WTC11 (cell line): ENCODE measurements at regions not wholly inside any gene's neighbourhood (a gene's known extent, or its start where the extent isn't known, plus 50 kb on each side); places are given as distances from the start of the nearest gene placed in this dataset.
"Not testable (repeated sequence)": the region's sequence is repeated elsewhere in the genome, so short reads cannot be mapped to it uniquely, and the experiment has no call there.

Source experiments
- ATAC-seq: fragments of 200-7000 bp; cut with Tn5 transposase; 2 replicates; pipeline ENCODE4 v1.10.0; 2021; ENCODE audit warnings: mild to moderate bottlenecking, moderate library complexity
- CTCF ChIA-PET: fragments of 300-600 bp; sonication (Branson Sonifier 250); formaldehyde crosslinking; loops from one replicate; lab custom pipeline; 2021; ENCODE audit warnings: antibody characterized with exemption; lab: Charles Lee
- POLR2A ChIA-PET: fragments of 350-600 bp; sonication (Branson Sonifier 250); formaldehyde crosslinking; loops from one replicate; lab custom pipeline; 2021; ENCODE audit warnings: antibody characterized with exemption; lab: Charles Lee
- DNase-seq: peaks from one replicate; pipeline ENCODE4 v3.0.0; 2021; ENCODE audit warnings: low spot score
- H3K27ac Mint-ChIP-seq: 2 replicates; pipeline ENCODE4 v1.8.0; 2021; ENCODE audit warnings: mixed read lengths
- H3K27me3 Mint-ChIP-seq: 2 replicates; pipeline ENCODE4 v1.8.0; 2021; ENCODE audit warnings: low read depth, mild to moderate bottlenecking, moderate library complexity, mixed read lengths
- H3K36me3 Mint-ChIP-seq: 2 replicates; pipeline ENCODE4 v1.8.0; 2021; ENCODE audit warnings: mixed read lengths
- H3K4me1 Mint-ChIP-seq: 2 replicates; pipeline ENCODE4 v1.8.0; 2022; ENCODE audit warnings: mixed read lengths
- H3K4me3 Mint-ChIP-seq: 2 replicates; pipeline ENCODE4 v1.8.0; 2021; ENCODE audit warnings: mild to moderate bottlenecking, moderate library complexity, mixed read lengths
- H3K9me3 Mint-ChIP-seq: 2 replicates; pipeline ENCODE4 v1.8.0; 2021; ENCODE audit warnings: mixed read lengths
- CBFB ChIP-seq: sonication (generic); formaldehyde crosslinking; IDR thresholded peaks from 2 replicates; pipeline ENCODE4 v1.8.1; 2022; ENCODE audit warnings: mild to moderate bottlenecking, low read depth, missing genetic modification reagents
- CREM ChIP-seq: sonication (generic); formaldehyde crosslinking; IDR thresholded peaks from 2 replicates; pipeline ENCODE4 v1.8.1; 2022; ENCODE audit warnings: mild to moderate bottlenecking, missing genetic modification reagents, moderate library complexity
- GABPB1 ChIP-seq: sonication (generic); formaldehyde crosslinking; IDR thresholded peaks from 2 replicates; pipeline ENCODE4 v1.8.1; 2023; ENCODE audit warnings: mild to moderate bottlenecking, missing genetic modification reagents
- MXD4 ChIP-seq: fragments of 250-450 bp; sonication (Bioruptor Pico); IDR thresholded peaks from 2 replicates; pipeline ENCODE4 v1.8.0; 2021; ENCODE audit warnings: mild to moderate bottlenecking, moderate library complexity, borderline replicate concordance
- NFATC4 ChIP-seq: fragments of 250-450 bp; sonication (Bioruptor Pico); IDR thresholded peaks from 2 replicates; pipeline ENCODE4 v1.9.0; 2021; ENCODE audit warnings: mild to moderate bottlenecking
- TEAD1 ChIP-seq: sonication (generic); formaldehyde crosslinking; IDR thresholded peaks from 2 replicates; pipeline ENCODE4 v1.8.0; 2022; ENCODE audit warnings: mild to moderate bottlenecking, missing genetic modification reagents
- ZNF121 ChIP-seq: sonication (generic); formaldehyde crosslinking; IDR thresholded peaks from 2 replicates; pipeline ENCODE4 v1.8.0; 2023; ENCODE audit warnings: missing genetic modification reagents
- ZNF416 ChIP-seq: fragments of 250-450 bp; sonication (Bioruptor Pico); IDR thresholded peaks from 2 replicates; pipeline ENCODE4 v1.9.0; 2021; ENCODE audit warnings: mild to moderate bottlenecking, inconsistent platforms
- TF ChIP-seq, protein P1 (sequence below): sonication (generic); formaldehyde crosslinking; IDR thresholded peaks from 2 replicates; pipeline ENCODE4 v1.8.1; 2022; ENCODE audit warnings: low read depth, missing genetic modification reagents, borderline replicate concordance
- TF ChIP-seq, protein P2 (sequence below): sonication (generic); formaldehyde crosslinking; IDR thresholded peaks from 2 replicates; pipeline ENCODE4 v1.8.1; 2023; ENCODE audit warnings: mild to moderate bottlenecking, missing genetic modification reagents, moderate library complexity
- TF ChIP-seq, protein P3 (sequence below): sonication (generic); formaldehyde crosslinking; IDR thresholded peaks from 2 replicates; pipeline ENCODE4 v1.8.0; 2023; ENCODE audit warnings: missing genetic modification reagents
- TF ChIP-seq, protein P4 (sequence below): sonication (generic); formaldehyde crosslinking; IDR thresholded peaks from 2 replicates; pipeline ENCODE4 v1.8.0; 2022; ENCODE audit warnings: missing genetic modification reagents
- TF ChIP-seq, protein P5 (sequence below): sonication (generic); formaldehyde crosslinking; IDR thresholded peaks from 2 replicates; pipeline ENCODE4 v1.8.0; 2022; ENCODE audit warnings: mild to moderate bottlenecking, missing genetic modification reagents
- TF ChIP-seq, protein P6 (sequence below): fragments of 250-450 bp; sonication (Bioruptor Pico); IDR thresholded peaks from 2 replicates; pipeline ENCODE4 v1.9.0; 2021; ENCODE audit warnings: moderate library complexity, mild to moderate bottlenecking, inconsistent platforms, borderline replicate concordance
- TF ChIP-seq, protein P7 (sequence below): sonication (generic); formaldehyde crosslinking; IDR thresholded peaks from 2 replicates; pipeline ENCODE4 v1.8.1; 2022; ENCODE audit warnings: missing genetic modification reagents, borderline replicate concordance
- TF ChIP-seq, protein P8 (sequence below): sonication (generic); formaldehyde crosslinking; IDR thresholded peaks from 2 replicates; pipeline ENCODE4 v1.8.1; 2022; ENCODE audit warnings: mild to moderate bottlenecking, moderate library complexity, missing genetic modification reagents

DNA sequence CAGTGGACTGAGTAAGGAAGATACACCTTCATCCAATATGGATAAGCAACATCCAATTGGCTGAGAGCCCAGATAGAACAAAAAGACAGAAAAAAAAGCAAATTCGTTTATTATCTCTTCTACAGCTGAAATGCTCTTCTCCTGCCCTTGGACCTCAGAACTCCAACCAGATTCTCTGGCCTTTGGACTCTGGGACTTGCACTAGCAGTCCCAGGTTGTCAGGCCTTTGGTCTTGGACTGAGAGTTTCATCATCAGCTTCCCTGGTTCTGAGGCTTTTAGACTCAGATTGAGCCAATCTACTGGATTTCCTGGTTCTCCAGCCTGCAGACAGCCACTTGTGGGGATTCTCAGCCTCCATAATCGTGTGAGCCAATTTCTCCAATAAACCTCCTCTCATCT, 926.8 kb downstream of the PLA2G4A start:
- POLR2A ChIA-PET = no interaction called here
- H3K9me3 Mint-ChIP-seq = peaks cover 12% of the 10 kb centered on the region
- no peak overlapping the region for H3K27ac Mint-ChIP-seq
- no peak for DNase-seq
- H3K27me3 Mint-ChIP-seq = no peaks in the 10 kb centered on the region
- H3K4me1 Mint-ChIP-seq = peaks cover 21% of the 10 kb centered on the region
- CTCF ChIA-PET = no interaction called here
- no peak overlapping the region for H3K4me3 Mint-ChIP-seq
- TF ChIP-seq GABPB1 (CRISPR knock-in tag) = no peak
- no peak for TF ChIP-seq CREM (CRISPR knock-in tag)
- TF ChIP-seq, protein P1, sequence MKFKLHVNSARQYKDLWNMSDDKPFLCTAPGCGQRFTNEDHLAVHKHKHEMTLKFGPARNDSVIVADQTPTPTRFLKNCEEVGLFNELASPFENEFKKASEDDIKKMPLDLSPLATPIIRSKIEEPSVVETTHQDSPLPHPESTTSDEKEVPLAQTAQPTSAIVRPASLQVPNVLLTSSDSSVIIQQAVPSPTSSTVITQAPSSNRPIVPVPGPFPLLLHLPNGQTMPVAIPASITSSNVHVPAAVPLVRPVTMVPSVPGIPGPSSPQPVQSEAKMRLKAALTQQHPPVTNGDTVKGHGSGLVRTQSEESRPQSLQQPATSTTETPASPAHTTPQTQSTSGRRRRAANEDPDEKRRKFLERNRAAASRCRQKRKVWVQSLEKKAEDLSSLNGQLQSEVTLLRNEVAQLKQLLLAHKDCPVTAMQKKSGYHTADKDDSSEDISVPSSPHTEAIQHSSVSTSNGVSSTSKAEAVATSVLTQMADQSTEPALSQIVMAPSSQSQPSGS (CRISPR knock-in tag) = no peak
- no peak for TF ChIP-seq MXD4 (CRISPR knock-in tag)
- TF ChIP-seq, protein P2, sequence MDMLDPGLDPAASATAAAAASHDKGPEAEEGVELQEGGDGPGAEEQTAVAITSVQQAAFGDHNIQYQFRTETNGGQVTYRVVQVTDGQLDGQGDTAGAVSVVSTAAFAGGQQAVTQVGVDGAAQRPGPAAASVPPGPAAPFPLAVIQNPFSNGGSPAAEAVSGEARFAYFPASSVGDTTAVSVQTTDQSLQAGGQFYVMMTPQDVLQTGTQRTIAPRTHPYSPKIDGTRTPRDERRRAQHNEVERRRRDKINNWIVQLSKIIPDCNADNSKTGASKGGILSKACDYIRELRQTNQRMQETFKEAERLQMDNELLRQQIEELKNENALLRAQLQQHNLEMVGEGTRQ = no peak
- TF ChIP-seq, protein P3, sequence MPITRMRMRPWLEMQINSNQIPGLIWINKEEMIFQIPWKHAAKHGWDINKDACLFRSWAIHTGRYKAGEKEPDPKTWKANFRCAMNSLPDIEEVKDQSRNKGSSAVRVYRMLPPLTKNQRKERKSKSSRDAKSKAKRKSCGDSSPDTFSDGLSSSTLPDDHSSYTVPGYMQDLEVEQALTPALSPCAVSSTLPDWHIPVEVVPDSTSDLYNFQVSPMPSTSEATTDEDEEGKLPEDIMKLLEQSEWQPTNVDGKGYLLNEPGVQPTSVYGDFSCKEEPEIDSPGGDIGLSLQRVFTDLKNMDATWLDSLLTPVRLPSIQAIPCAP = no peak
- TF ChIP-seq, protein P4, sequence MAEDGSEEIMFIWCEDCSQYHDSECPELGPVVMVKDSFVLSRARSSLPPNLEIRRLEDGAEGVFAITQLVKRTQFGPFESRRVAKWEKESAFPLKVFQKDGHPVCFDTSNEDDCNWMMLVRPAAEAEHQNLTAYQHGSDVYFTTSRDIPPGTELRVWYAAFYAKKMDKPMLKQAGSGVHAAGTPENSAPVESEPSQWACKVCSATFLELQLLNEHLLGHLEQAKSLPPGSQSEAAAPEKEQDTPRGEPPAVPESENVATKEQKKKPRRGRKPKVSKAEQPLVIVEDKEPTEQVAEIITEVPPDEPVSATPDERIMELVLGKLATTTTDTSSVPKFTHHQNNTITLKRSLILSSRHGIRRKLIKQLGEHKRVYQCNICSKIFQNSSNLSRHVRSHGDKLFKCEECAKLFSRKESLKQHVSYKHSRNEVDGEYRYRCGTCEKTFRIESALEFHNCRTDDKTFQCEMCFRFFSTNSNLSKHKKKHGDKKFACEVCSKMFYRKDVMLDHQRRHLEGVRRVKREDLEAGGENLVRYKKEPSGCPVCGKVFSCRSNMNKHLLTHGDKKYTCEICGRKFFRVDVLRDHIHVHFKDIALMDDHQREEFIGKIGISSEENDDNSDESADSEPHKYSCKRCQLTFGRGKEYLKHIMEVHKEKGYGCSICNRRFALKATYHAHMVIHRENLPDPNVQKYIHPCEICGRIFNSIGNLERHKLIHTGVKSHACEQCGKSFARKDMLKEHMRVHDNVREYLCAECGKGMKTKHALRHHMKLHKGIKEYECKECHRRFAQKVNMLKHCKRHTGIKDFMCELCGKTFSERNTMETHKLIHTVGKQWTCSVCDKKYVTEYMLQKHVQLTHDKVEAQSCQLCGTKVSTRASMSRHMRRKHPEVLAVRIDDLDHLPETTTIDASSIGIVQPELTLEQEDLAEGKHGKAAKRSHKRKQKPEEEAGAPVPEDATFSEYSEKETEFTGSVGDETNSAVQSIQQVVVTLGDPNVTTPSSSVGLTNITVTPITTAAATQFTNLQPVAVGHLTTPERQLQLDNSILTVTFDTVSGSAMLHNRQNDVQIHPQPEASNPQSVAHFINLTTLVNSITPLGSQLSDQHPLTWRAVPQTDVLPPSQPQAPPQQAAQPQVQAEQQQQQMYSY (CRISPR knock-in tag) = no peak
- no peak for TF ChIP-seq CBFB (CRISPR knock-in tag)
- TF ChIP-seq, protein P5, sequence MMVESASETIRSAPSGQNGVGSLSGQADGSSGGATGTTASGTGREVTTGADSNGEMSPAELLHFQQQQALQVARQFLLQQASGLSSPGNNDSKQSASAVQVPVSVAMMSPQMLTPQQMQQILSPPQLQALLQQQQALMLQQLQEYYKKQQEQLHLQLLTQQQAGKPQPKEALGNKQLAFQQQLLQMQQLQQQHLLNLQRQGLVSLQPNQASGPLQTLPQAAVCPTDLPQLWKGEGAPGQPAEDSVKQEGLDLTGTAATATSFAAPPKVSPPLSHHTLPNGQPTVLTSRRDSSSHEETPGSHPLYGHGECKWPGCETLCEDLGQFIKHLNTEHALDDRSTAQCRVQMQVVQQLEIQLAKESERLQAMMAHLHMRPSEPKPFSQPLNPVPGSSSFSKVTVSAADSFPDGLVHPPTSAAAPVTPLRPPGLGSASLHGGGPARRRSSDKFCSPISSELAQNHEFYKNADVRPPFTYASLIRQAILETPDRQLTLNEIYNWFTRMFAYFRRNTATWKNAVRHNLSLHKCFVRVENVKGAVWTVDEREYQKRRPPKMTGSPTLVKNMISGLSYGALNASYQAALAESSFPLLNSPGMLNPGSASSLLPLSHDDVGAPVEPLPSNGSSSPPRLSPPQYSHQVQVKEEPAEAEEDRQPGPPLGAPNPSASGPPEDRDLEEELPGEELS (CRISPR knock-in tag) = no peak
- TF ChIP-seq NFATC4 (CRISPR knock-in tag) = no peak
- TF ChIP-seq ZNF121 (CRISPR knock-in tag) = no peak
- TF ChIP-seq, protein P6, sequence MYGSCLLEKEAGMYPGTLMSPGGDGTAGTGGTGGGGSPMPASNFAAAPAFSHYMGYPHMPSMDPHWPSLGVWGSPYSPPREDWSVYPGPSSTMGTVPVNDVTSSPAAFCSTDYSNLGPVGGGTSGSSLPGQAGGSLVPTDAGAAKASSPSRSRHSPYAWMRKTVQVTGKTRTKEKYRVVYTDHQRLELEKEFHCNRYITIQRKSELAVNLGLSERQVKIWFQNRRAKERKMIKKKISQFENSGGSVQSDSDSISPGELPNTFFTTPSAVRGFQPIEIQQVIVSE = no peak
- no peak for TF ChIP-seq ZNF416 (CRISPR knock-in tag)
- TF ChIP-seq TEAD1 (CRISPR knock-in tag) = no peak
- TF ChIP-seq, protein P7, sequence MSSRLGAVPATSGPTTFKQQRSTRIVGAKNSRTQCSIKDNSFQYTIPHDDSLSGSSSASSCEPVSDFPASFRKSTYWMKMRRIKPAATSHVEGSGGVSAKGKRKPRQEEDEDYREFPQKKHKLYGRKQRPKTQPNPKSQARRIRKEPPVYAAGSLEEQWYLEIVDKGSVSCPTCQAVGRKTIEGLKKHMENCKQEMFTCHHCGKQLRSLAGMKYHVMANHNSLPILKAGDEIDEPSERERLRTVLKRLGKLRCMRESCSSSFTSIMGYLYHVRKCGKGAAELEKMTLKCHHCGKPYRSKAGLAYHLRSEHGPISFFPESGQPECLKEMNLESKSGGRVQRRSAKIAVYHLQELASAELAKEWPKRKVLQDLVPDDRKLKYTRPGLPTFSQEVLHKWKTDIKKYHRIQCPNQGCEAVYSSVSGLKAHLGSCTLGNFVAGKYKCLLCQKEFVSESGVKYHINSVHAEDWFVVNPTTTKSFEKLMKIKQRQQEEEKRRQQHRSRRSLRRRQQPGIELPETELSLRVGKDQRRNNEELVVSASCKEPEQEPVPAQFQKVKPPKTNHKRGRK = no peak
- TF ChIP-seq, protein P8, sequence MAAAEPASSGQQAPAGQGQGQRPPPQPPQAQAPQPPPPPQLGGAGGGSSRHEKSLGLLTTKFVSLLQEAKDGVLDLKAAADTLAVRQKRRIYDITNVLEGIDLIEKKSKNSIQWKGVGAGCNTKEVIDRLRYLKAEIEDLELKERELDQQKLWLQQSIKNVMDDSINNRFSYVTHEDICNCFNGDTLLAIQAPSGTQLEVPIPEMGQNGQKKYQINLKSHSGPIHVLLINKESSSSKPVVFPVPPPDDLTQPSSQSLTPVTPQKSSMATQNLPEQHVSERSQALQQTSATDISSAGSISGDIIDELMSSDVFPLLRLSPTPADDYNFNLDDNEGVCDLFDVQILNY = no peak
- TF ChIP-seq, all 79 proteins: peak for 0
- H3K36me3 Mint-ChIP-seq = peaks cover 8% of the 10 kb centered on the region
- no peak for ATAC-seq

DNA sequence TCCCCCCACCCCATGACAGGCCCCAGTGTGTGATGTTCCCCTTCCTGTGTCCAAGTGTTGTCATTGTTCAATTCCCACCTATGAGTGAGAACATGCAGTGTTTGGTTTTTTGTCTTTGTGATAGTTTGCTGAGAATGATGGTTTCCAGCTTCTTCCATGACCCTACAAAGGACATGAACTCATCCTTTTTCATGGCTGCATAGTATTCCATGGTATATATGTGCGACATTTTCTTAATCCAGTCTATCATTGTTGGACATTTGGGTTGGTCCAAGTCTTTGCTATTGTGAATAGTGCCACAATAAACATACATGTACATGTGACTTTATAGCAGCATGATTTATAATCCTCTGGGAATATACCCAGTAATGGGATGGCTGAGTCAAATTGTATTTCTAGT, 927.9 kb downstream of the PLA2G4A start:
- H3K27me3 Mint-ChIP-seq, CTCF ChIA-PET, H3K36me3 Mint-ChIP-seq, H3K4me3 Mint-ChIP-seq, DNase-seq, POLR2A ChIA-PET, H3K27ac Mint-ChIP-seq, ATAC-seq: not testable (repeated sequence)
- H3K4me1 Mint-ChIP-seq = peaks cover 21% of the 10 kb centered on the region
- peaks cover 12% of the 10 kb centered on the region for H3K9me3 Mint-ChIP-seq
